Upper lobe of right lung (tissue), 1 donor: ENCODE measurements at regions not wholly inside any gene's neighbourhood (a gene's known extent, or its start where the extent isn't known, plus 50 kb on each side); places are given as distances from the start of the nearest gene placed in this dataset.

ENCODE experiments used
- ATAC-seq: fragments of 200-7000 bp; cut with Tn5 transposase; one replicate; pipeline ENCODE4 v1.9.1; 2020; ENCODE audit warnings: mild to moderate bottlenecking, moderate library complexity
- DNase-seq: peaks from one replicate; pipeline ENCODE4 v3.0.0-alpha.2; 2020
- H3K27ac ChIP-seq: fragments of 200-600 bp; one replicate; pipeline ENCODE4 v1.8.0; 2022
- H3K27me3 ChIP-seq: fragments of 200-600 bp; one replicate; pipeline ENCODE4 v1.8.0; 2022; ENCODE audit warnings: mild to moderate bottlenecking
- H3K36me3 ChIP-seq: fragments of 200-600 bp; one replicate; pipeline ENCODE4 v1.8.0; 2022
- H3K4me1 ChIP-seq: fragments of 200-600 bp; one replicate; pipeline ENCODE4 v1.8.0; 2022
- H3K4me3 ChIP-seq: fragments of 200-600 bp; one replicate; pipeline ENCODE4 v1.8.0; 2022; ENCODE audit warnings: mild to moderate bottlenecking
- H3K9me3 ChIP-seq: fragments of 200-600 bp; one replicate; pipeline ENCODE4 v1.8.0; 2022
- CTCF ChIP-seq: fragments of 200-600 bp; IDR thresholded peaks from one replicate; pipeline ENCODE4 v1.8.0; 2022; ENCODE audit warnings: antibody characterized with exemption
- intact Hi-C: fragments of 100-400 bp; cut with DNase I; formaldehyde crosslinking; loops from one replicate; pipeline ENCODE4 v1.11.0; 2022
- donor health status: DM: no; HTN: yes; CAD: no; lungs with severe emphysema.

- ATAC-seq (no peak), DNase-seq (peak; percentile 26)
- intact Hi-C loops: no loop called here
- no peaks in the 10 kb centered on the region for H3K9me3 ChIP-seq
- H3K27ac ChIP-seq: no peak overlapping the region
- no peaks in the 10 kb centered on the region for H3K27me3 ChIP-seq
- TF ChIP-seq CTCF: no peak
- no peak overlapping the region for H3K4me3 ChIP-seq
- no peaks in the 10 kb centered on the region for H3K4me1 ChIP-seq
- no peaks in the 10 kb centered on the region for H3K36me3 ChIP-seq
Measured at GRCh38 chr13:84263354-84264069, 381.2 kb upstream of the SLITRK1 start.

GRCh38 chr13:84255226-84255797 is 373.0 kb upstream of the SLITRK1 start:
- no peak for ATAC-seq
- Histone ChIP-seq H3K4me1 (no peaks in the 10 kb centered on the region), H3K36me3 (no peaks in the 10 kb centered on the region), H3K27me3 (no peaks in the 10 kb centered on the region), H3K9me3 (no peaks in the 10 kb centered on the region), H3K4me3 (no peak overlapping the region), H3K27ac (no peak overlapping the region)
- TF ChIP-seq CTCF: no peak
- intact Hi-C loops: no loop called here
- no peak for DNase-seq

- no peaks in the 10 kb centered on the region for H3K9me3 ChIP-seq
- no peak for ATAC-seq
- H3K27me3 ChIP-seq: no peaks in the 10 kb centered on the region
- DNase-seq: no peak
- no peaks in the 10 kb centered on the region for H3K4me1 ChIP-seq
- no peak overlapping the region for H3K27ac ChIP-seq
- H3K36me3 ChIP-seq: no peaks in the 10 kb centered on the region
- H3K4me3 ChIP-seq: no peak overlapping the region
- no peak for TF ChIP-seq CTCF
- intact Hi-C loops: no loop called here
Measured at GRCh38 chr13:84249463-84249862, 367.2 kb upstream of the SLITRK1 start.

- intact Hi-C loops: no loop called here
Measured at GRCh38 chr13:84243340-84243739, 361.1 kb upstream of the SLITRK1 start.

GRCh38 chr13:84239032-84239431 is 356.8 kb upstream of the SLITRK1 start:
- DNase-seq: no peak
- intact Hi-C loops: no loop called here
- H3K4me3 ChIP-seq: no peak overlapping the region
- no peaks in the 10 kb centered on the region for H3K36me3 ChIP-seq
- no peaks in the 10 kb centered on the region for H3K27me3 ChIP-seq
- no peak overlapping the region for H3K27ac ChIP-seq
- no peak for TF ChIP-seq CTCF
- H3K4me1 ChIP-seq: no peaks in the 10 kb centered on the region
- no peak for ATAC-seq
- H3K9me3 ChIP-seq: no peaks in the 10 kb centered on the region

More at GRCh38 chr13:84243340-84243739, 361.1 kb upstream of the SLITRK1 start:
- DNase-seq (no peak), ATAC-seq (no peak)
- Histone ChIP-seq H3K4me1 (no peaks in the 10 kb centered on the region), H3K9me3 (no peaks in the 10 kb centered on the region), H3K36me3 (no peaks in the 10 kb centered on the region), H3K27me3 (no peaks in the 10 kb centered on the region), H3K27ac (no peak overlapping the region), H3K4me3 (no peak overlapping the region)
- TF ChIP-seq CTCF: no peak
